Nephron (organoid): ENCODE measurements at regions not wholly inside any gene's neighbourhood (a gene's known extent, or its start where the extent isn't known, plus 50 kb on each side); places are given as distances from the start of the nearest gene placed in this dataset.

Experiments used
- H3K27ac Mint-ChIP-seq, 3 experiments: 2 replicates each; pipeline ENCODE4 v1.8.0; 2020; ENCODE audit warnings: mixed read lengths in 3 of 3, mild to moderate bottlenecking in 2 of 3, moderate library complexity in 1 of 3
- H3K27me3 Mint-ChIP-seq: 2 replicates; pipeline ENCODE4 v1.8.0; 2021; ENCODE audit warnings: low read depth, mild to moderate bottlenecking, moderate library complexity, mixed read lengths
- H3K36me3 Mint-ChIP-seq: 2 replicates; pipeline ENCODE4 v1.8.0; 2020; ENCODE audit warnings: low read depth, mixed read lengths
- H3K4me1 Mint-ChIP-seq: 2 replicates; pipeline ENCODE4 v1.8.0; 2020; ENCODE audit warnings: mixed read lengths
- H3K4me3 Mint-ChIP-seq, 3 experiments: 2 replicates each; pipeline ENCODE4 v1.8.0; 2020; ENCODE audit warnings: mild to moderate bottlenecking in 3 of 3, mixed read lengths in 3 of 3, moderate library complexity in 2 of 3
- H3K9me3 Mint-ChIP-seq: 2 replicates; pipeline ENCODE4 v1.8.0; 2020; ENCODE audit warnings: mixed read lengths
- TF ChIP-seq, protein P1 (sequence below), 3 experiments: fragments of 200-600 bp; sonication (generic); IDR thresholded peaks; one replicate each; pipeline ENCODE4 v1.5.0; 2021; ENCODE audit warnings: antibody characterized with exemption in 3 of 3; ENCODE audit not compliant: unreplicated experiment in 3 of 3

DNA sequence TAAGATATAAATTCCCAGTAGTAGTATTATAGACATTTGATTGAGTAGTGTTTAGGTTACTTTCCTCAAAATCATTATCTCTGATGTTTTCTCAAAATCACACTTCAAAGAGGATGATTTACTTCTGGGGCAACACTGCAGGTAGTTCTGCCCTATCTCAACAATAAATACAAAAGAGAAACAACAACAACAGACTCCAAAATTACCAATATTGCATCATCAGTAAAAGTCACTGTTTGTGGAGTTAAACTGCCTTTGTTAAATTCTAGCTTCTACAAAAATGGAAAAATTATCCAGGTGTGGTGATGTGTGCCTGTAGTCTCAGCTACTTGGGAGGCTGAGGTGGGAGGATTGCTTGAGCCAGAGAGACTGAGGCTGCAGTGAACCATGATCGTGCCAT is 637.6 kb upstream of the ZNF608 start:
- TF ChIP-seq, protein P1, sequence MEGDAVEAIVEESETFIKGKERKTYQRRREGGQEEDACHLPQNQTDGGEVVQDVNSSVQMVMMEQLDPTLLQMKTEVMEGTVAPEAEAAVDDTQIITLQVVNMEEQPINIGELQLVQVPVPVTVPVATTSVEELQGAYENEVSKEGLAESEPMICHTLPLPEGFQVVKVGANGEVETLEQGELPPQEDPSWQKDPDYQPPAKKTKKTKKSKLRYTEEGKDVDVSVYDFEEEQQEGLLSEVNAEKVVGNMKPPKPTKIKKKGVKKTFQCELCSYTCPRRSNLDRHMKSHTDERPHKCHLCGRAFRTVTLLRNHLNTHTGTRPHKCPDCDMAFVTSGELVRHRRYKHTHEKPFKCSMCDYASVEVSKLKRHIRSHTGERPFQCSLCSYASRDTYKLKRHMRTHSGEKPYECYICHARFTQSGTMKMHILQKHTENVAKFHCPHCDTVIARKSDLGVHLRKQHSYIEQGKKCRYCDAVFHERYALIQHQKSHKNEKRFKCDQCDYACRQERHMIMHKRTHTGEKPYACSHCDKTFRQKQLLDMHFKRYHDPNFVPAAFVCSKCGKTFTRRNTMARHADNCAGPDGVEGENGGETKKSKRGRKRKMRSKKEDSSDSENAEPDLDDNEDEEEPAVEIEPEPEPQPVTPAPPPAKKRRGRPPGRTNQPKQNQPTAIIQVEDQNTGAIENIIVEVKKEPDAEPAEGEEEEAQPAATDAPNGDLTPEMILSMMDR (IDR thresholded peaks at IDR 0.05; ENCODE audit: unreplicated experiment in 3 of 3), result no peak
- no peaks in the 10 kb centered on the region for H3K36me3 Mint-ChIP-seq
- no peaks in the 10 kb centered on the region for H3K9me3 Mint-ChIP-seq
- H3K4me1 Mint-ChIP-seq, result no peaks in the 10 kb centered on the region
- no peaks in the 10 kb centered on the region for H3K27me3 Mint-ChIP-seq
- no peak overlapping the region for H3K27ac Mint-ChIP-seq
- no peak overlapping the region for H3K4me3 Mint-ChIP-seq

DNA sequence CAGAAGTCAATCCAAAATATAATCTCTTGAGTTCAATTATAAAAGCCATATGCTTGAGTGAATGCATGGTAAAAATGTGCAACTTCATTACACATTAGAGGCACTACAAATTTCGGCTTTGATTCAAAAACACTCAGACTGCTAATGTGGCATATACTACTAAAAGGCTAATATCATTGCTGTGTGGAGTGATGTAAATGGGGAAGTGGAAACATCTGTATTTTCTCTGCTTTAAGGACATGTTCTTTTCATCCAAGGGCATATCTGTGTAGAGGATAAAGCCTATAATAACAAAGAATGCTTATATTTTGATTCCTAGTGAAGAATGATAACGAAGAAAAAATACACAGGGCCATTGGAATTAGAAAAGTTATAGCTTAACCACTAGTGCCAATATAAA is 643.9 kb upstream of the ZNF608 start:
- Mint-ChIP-seq H3K27me3 (no peaks in the 10 kb centered on the region), H3K27ac (peak overlapping the region in 1 of 3 experiments; percentile 6), H3K36me3 (peaks cover 4% of the 10 kb centered on the region), H3K4me3 (no peak overlapping the region), H3K4me1 (no peaks in the 10 kb centered on the region), H3K9me3 (peaks cover 7% of the 10 kb centered on the region)
- TF ChIP-seq, protein P1 (IDR thresholded peaks at IDR 0.05; ENCODE audit: unreplicated experiment in 3 of 3), result no peak

DNA sequence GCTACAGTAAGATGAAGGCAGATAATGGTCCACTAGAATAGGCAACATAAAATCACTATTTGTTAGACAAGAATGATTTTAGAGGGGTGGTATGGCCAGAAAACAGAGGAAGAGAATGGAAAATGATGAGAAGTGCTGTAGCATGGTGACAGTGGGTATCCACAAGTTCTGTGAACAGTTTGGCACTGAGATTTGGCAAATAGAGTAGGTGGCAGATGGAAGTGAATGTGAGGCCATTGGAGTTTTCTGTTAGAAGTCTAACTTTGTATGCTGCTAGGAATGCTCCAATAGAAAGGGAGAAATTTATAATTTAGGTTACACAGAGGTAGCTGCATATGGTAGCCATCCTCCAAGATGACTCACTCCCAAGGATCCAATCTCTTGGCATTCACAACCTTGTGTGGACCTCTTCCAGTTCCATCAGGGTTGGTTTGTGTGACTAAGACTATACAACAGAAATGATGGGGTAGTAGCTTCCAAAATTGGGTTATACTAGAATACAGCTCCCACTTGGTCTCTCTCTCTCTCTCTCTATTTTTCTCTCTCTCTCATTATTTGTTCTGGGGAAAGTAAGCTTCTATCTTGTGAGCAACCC is 646.9 kb upstream of the ZNF608 start:
- H3K4me1 Mint-ChIP-seq, result no peaks in the 10 kb centered on the region
- H3K27me3 Mint-ChIP-seq, result no peaks in the 10 kb centered on the region
- TF ChIP-seq, protein P1 (IDR thresholded peaks at IDR 0.05; ENCODE audit: unreplicated experiment in 3 of 3), result no peak
- no peak overlapping the region for H3K4me3 Mint-ChIP-seq
- no peak overlapping the region for H3K27ac Mint-ChIP-seq
- H3K36me3 Mint-ChIP-seq, result peaks cover 7% of the 10 kb centered on the region
- peaks cover 14% of the 10 kb centered on the region for H3K9me3 Mint-ChIP-seq

GRCh38 chr5:125394661-125395280 is 648.3 kb upstream of the ZNF608 start:
- Mint-ChIP-seq H3K9me3 (peaks cover 14% of the 10 kb centered on the region), H3K4me3 (no peak overlapping the region), H3K36me3 (peaks cover 7% of the 10 kb centered on the region), H3K4me1 (no peaks in the 10 kb centered on the region), H3K27ac (no peak overlapping the region), H3K27me3 (no peaks in the 10 kb centered on the region)
- TF ChIP-seq, protein P1 (IDR thresholded peaks at IDR 0.05; ENCODE audit: unreplicated experiment in 3 of 3), result no peak

DNA sequence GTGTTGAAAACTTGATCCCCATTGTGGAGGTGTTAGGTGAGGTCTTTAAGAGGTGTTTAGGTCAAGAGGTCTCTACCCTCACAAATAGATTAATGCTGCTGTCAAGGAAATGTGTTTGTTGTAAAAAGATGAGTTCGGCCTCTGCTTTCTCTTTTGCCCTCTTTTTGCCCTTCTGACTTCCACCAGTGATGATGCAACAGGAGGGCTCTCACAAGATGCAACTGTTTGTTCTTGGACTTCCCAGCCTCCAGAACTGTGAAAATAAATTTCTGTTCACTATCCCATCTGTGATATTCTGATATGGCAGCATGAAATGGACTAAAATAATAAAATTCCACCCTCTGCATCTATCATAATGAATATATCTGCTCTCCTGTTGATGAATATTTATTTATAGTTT is 650.0 kb upstream of the ZNF608 start:
- Mint-ChIP-seq H3K9me3 (peaks cover 14% of the 10 kb centered on the region), H3K36me3 (peaks cover 7% of the 10 kb centered on the region), H3K27ac (no peak overlapping the region), H3K4me3 (no peak overlapping the region), H3K4me1 (no peaks in the 10 kb centered on the region), H3K27me3 (no peaks in the 10 kb centered on the region)
- TF ChIP-seq, protein P1 (IDR thresholded peaks at IDR 0.05; ENCODE audit: unreplicated experiment in 3 of 3), result no peak

DNA sequence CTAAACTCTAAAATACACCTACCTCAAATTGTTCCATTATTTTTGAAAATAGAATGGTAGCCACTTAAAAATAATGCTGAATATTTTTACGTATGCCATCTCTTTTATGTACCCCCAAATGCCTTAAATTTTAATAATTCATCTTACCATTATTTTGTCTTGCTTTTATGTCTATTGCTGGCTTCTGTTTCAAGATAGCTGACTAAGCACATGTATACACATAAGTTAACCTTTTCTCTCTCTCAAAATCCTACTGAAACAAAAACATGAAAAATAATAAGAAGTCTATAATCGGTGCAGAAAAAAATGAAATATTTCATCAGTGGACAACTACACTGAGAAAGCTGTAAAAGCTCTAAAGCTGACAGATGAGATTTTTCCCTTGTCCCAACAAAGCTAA is 652.0 kb upstream of the ZNF608 start:
- Mint-ChIP-seq H3K27me3 (no peaks in the 10 kb centered on the region), H3K4me1 (no peaks in the 10 kb centered on the region), H3K36me3 (peaks cover 6% of the 10 kb centered on the region), H3K9me3 (peaks cover 7% of the 10 kb centered on the region), H3K4me3 (no peak overlapping the region), H3K27ac (peak overlapping the region in 1 of 3 experiments; percentile 7)
- TF ChIP-seq, protein P1 (IDR thresholded peaks at IDR 0.05; ENCODE audit: unreplicated experiment in 3 of 3), result no peak
